Caco-2 (cell line): ENCODE measurements at regions not wholly inside any gene's neighbourhood (a gene's known extent, or its start where the extent isn't known, plus 50 kb on each side); places are given as distances from the start of the nearest gene placed in this dataset.

Source experiments
- BruUV-seq: library from RNA; stranded (reverse); fragments of 400-500 nt; replicated peaks from 2 replicates; lab custom pipeline; 2021; lab: Mats Ljungman, UMichigan
- CTCF ChIA-PET: fragments of 300-600 bp; sonication (Branson Sonifier 250); formaldehyde crosslinking; loops from one replicate; lab custom pipeline; 2022; ENCODE audit warnings: antibody characterized with exemption; lab: Charles Lee
- POLR2A ChIA-PET: fragments of 300-600 bp; sonication (Branson Sonifier 250); formaldehyde crosslinking; loops from one replicate; lab custom pipeline; 2022; ENCODE audit warnings: antibody characterized with exemption; lab: Charles Lee
- DNase-seq, 2 experiments: peaks; one replicate each; pipeline versions ENCODE4 v3.0.0 to v3.0.0-alpha.2; 2020 to 2022
- H3K27me3 ChIP-seq: replicated peaks from 2 replicates; pipeline ENCODE4 v1.6.0; 2011; ENCODE audit warnings: low read length; ENCODE audit not compliant: control insufficient read depth, insufficient read depth
- H3K36me3 ChIP-seq: 2 replicates; pipeline ENCODE4 v1.5.1; 2011; ENCODE audit warnings: low read length; ENCODE audit not compliant: control insufficient read depth, insufficient read depth
- H3K4me1 ChIP-seq: fragments of 250-450 bp; sonication (Bioruptor Pico); 2 replicates; pipeline ENCODE4 v1.5.1; 2020; ENCODE audit warnings: mild to moderate bottlenecking
- H3K4me3 ChIP-seq: 2 replicates; pipeline ENCODE4 v1.5.1; 2011; ENCODE audit warnings: low read depth, mild to moderate bottlenecking, control low read depth, low read length
- H3K9me3 ChIP-seq: fragments of 250-450 bp; sonication (Bioruptor Pico); 2 replicates; pipeline ENCODE4 v1.5.1; 2020; ENCODE audit warnings: mild to moderate bottlenecking, moderate library complexity
- H3K27ac Mint-ChIP-seq: one replicate; pipeline ENCODE4 v1.8.0; 2022; ENCODE audit warnings: mixed read lengths; ENCODE audit not compliant: unreplicated experiment
- H3K27me3 Mint-ChIP-seq: one replicate; pipeline ENCODE4 v1.8.0; 2022; ENCODE audit warnings: mixed read lengths; ENCODE audit not compliant: insufficient read depth, unreplicated experiment
- H3K36me3 Mint-ChIP-seq: one replicate; pipeline ENCODE4 v1.8.0; 2022; ENCODE audit warnings: mild to moderate bottlenecking, mixed read lengths; ENCODE audit not compliant: insufficient read depth, unreplicated experiment
- H3K4me1 Mint-ChIP-seq: one replicate; pipeline ENCODE4 v1.8.0; 2022; ENCODE audit warnings: low read depth, mixed read lengths; ENCODE audit not compliant: unreplicated experiment
- H3K4me3 Mint-ChIP-seq: one replicate; pipeline ENCODE4 v1.8.0; 2022; ENCODE audit warnings: mild to moderate bottlenecking, moderate library complexity, mixed read lengths; ENCODE audit not compliant: unreplicated experiment
- H3K9me3 Mint-ChIP-seq: one replicate; pipeline ENCODE4 v1.8.0; 2022; ENCODE audit warnings: mixed read lengths; ENCODE audit not compliant: unreplicated experiment
- CTCF ChIP-seq, 2 experiments: fragments of 200-600 bp in 1 of 2; IDR thresholded peaks; 1 replicate in 1 of 2; 2 replicates in 1 of 2; pipeline versions ENCODE4 v1.5.1 to v1.8.0; 2011 to 2022; ENCODE audit warnings: antibody characterized with exemption in 1 of 2, control low read depth in 1 of 2, inconsistent platforms in 1 of 2, low read depth in 1 of 2, low read length in 1 of 2, mild to moderate bottlenecking in 1 of 2, moderate library complexity in 1 of 2; ENCODE audit not compliant: insufficient read depth in 1 of 2, severe bottlenecking in 1 of 2, unreplicated experiment in 1 of 2
- intact Hi-C: fragments of 100-400 bp; cut with micrococcal nuclease; formaldehyde crosslinking; loops from one replicate; pipeline ENCODE4 v1.10.0; 2022; ENCODE audit not compliant: unreplicated experiment

- Mint-ChIP-seq H3K27me3 (no peaks in the 10 kb centered on the region), H3K36me3 (no peaks in the 10 kb centered on the region), H3K4me1 (no peaks in the 10 kb centered on the region), H3K4me3 (no peak overlapping the region), H3K9me3 (peaks cover 27% of the 10 kb centered on the region), H3K27ac (no peak overlapping the region)
- no peak for TF ChIP-seq CTCF (IDR thresholded peaks at IDR 0.05; ENCODE audit: insufficient read depth in 1 of 2, low read depth in 1 of 2, low read length in 1 of 2, severe bottlenecking in 1 of 2, unreplicated experiment in 1 of 2)
- intact Hi-C loops: no loop called here
- Histone ChIP-seq H3K4me1 (no peaks in the 10 kb centered on the region), H3K9me3 (peaks cover 7% of the 10 kb centered on the region; the same call in 1 of the 2 replicates), H3K36me3 (no peaks in the 10 kb centered on the region), H3K4me3 (no peak overlapping the region), H3K27me3 (no peaks in the 10 kb centered on the region)
- DNase-seq: no peak
- ChIA-PET CTCF (no interaction called here), POLR2A (no interaction called here)
- BruUV-seq: no TSS peak
Measured at GRCh38 chr15:93683651-93684050, 547.7 kb upstream of the MCTP2 start.

DNA sequence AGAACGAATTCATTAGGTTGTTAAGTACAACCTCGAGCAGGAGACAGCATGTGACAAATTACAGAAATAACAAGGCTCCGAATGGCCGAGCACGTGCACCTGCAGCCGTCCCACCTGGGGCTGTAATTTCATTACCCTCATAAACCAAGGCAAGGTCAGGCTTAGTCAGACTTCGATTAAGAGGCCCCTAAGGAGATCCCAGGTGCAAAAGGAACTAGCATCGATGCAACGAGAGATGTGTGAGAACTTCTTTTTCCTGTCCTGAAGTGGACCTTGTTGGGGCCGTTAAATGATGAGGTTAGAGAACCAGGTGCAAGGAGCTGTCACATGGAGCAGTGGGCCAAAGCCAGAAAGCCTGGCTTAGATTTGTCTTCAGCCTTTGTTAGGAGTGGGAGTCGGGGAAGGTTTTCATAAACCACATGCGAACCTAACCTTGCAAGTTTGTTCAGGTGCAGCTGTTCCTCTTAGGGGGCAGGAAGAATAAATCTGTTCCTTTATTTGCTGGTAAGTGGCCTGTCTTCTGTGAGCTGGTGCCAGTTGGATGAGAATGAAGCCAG lies 559.9 kb upstream of the MCTP2 start:
- no TSS peak for BruUV-seq
- H3K4me3 Mint-ChIP-seq: no peak overlapping the region
- no peaks in the 10 kb centered on the region for H3K9me3 Mint-ChIP-seq
- ChIA-PET CTCF (no interaction called here), POLR2A (no interaction called here)
- H3K36me3 ChIP-seq: no peaks in the 10 kb centered on the region
- no peak for TF ChIP-seq CTCF (IDR thresholded peaks at IDR 0.05; ENCODE audit: insufficient read depth in 1 of 2, low read depth in 1 of 2, low read length in 1 of 2, severe bottlenecking in 1 of 2, unreplicated experiment in 1 of 2)
- H3K4me1 Mint-ChIP-seq: no peaks in the 10 kb centered on the region
- intact Hi-C loops: no loop called here
- H3K27me3 ChIP-seq: no peaks in the 10 kb centered on the region; the same call in 1 of the 2 replicates
- H3K27me3 Mint-ChIP-seq: peaks cover 12% of the 10 kb centered on the region
- H3K9me3 ChIP-seq: no peaks in the 10 kb centered on the region
- H3K36me3 Mint-ChIP-seq: no peaks in the 10 kb centered on the region
- H3K4me3 ChIP-seq: no peak overlapping the region
- no peak for DNase-seq
- H3K27ac Mint-ChIP-seq: no peak overlapping the region
- no peaks in the 10 kb centered on the region for H3K4me1 ChIP-seq

GRCh38 chr15:93670931-93671330 lies 560.4 kb upstream of the MCTP2 start:
- H3K36me3 ChIP-seq: no peaks in the 10 kb centered on the region
- H3K9me3 ChIP-seq: no peaks in the 10 kb centered on the region
- ChIA-PET POLR2A (no interaction called here), CTCF (no interaction called here)
- H3K9me3 Mint-ChIP-seq: no peaks in the 10 kb centered on the region
- H3K4me1 ChIP-seq: no peaks in the 10 kb centered on the region
- intact Hi-C loops: no loop called here
- no peak overlapping the region for H3K27ac Mint-ChIP-seq
- H3K36me3 Mint-ChIP-seq: no peaks in the 10 kb centered on the region
- H3K4me3 ChIP-seq: no peak overlapping the region
- no peak for TF ChIP-seq CTCF (IDR thresholded peaks at IDR 0.05; ENCODE audit: insufficient read depth in 1 of 2, low read depth in 1 of 2, low read length in 1 of 2, severe bottlenecking in 1 of 2, unreplicated experiment in 1 of 2)
- DNase-seq: no peak
- H3K27me3 Mint-ChIP-seq: peaks cover 12% of the 10 kb centered on the region
- H3K27me3 ChIP-seq: no peaks in the 10 kb centered on the region; the same call in 1 of the 2 replicates
- no peak overlapping the region for H3K4me3 Mint-ChIP-seq
- no peaks in the 10 kb centered on the region for H3K4me1 Mint-ChIP-seq
- no TSS peak for BruUV-seq
